Hepatocyte (in vitro differentiated cells): ENCODE measurements at regions not wholly inside any gene's neighbourhood (a gene's known extent, or its start where the extent isn't known, plus 50 kb on each side); places are given as distances from the start of the nearest gene placed in this dataset.

Experiments
- CTCF ChIP-seq: fragments of 200-600 bp; sonication (generic); IDR thresholded peaks from 2 replicates; pipeline ENCODE4 v1.5.1; 2016; ENCODE audit warnings: antibody characterized with exemption, mild to moderate bottlenecking; ENCODE audit not compliant: poor library complexity
- EZH2phosphoT487 ChIP-seq: fragments of 200-600 bp; sonication (generic); IDR thresholded peaks from one replicate; pipeline ENCODE4 v1.6.1; 2018; ENCODE audit warnings: antibody characterized with exemption, mild to moderate bottlenecking, low read depth, moderate library complexity; ENCODE audit not compliant: unreplicated experiment, severe bottlenecking

- no peak for TF ChIP-seq CTCF
- TF ChIP-seq EZH2phosphoT487, result no peak
Observed at GRCh38 chr2:103288696-103289095, 526.9 kb downstream of the TMEM182 start.
